ENCODE measurements at regions not wholly inside any gene's neighbourhood (a gene's known extent, or its start where the extent isn't known, plus 50 kb on each side); places are given as distances from the start of the nearest gene placed in this dataset.

GRCh38 chr9:79779901-79780300 lies 208.1 kb downstream of the TLE4 start:
- H3K4me3 ChIP-seq (ENCODE audit: low read depth, low read length), result no peak overlapping the region
- no peak for DNase-seq (ENCODE audit: low read depth)
- TF ChIP-seq CTCF (IDR thresholded peaks at IDR 0.05; ENCODE audit: control insufficient read depth, extremely low read depth, insufficient read depth), result no peak

GRCh38 chr9:79778581-79778980 lies 206.8 kb downstream of the TLE4 start:
- no peak for DNase-seq (ENCODE audit: low read depth)
- H3K4me3 ChIP-seq (ENCODE audit: low read depth, low read length), result no peak overlapping the region
- no peak for TF ChIP-seq CTCF (IDR thresholded peaks at IDR 0.05; ENCODE audit: control insufficient read depth, extremely low read depth, insufficient read depth)

- no peak for TF ChIP-seq CTCF (IDR thresholded peaks at IDR 0.05; ENCODE audit: control insufficient read depth, extremely low read depth, insufficient read depth)
- H3K4me3 ChIP-seq (ENCODE audit: low read depth, low read length), result no peak overlapping the region
- peak; percentile 72 for DNase-seq (ENCODE audit: low read depth)
Observed at GRCh38 chr9:79776581-79776980, 204.8 kb downstream of the TLE4 start.
